ENCODE measurements at regions not wholly inside any gene's neighbourhood (a gene's known extent, or its start where the extent isn't known, plus 50 kb on each side); places are given as distances from the start of the nearest gene placed in this dataset.
A peak's percentile ranks its signal among the peaks of the same experiment; 100 is the strongest.

GRCh38 chr4:4771160-4771559 lies 88.3 kb upstream of the MSX1 start:
- DNase-seq, result no peak

DNA sequence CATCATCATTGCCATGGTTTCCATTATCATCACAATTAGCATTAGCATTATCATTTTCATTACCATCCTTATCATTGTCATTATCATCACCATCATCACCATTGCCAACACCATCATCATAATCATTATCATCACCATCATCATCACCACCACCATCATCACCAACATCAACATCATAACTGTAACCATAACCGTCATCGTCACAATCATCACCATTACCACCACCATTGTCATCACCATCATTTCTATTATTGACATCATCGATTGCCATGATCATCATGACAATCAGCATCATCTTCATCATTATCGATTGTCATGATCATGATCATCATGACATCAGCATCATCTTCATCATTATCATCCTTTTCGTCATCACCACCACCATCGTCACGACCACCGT lies 88.9 kb upstream of the MSX1 start:
- no peak for DNase-seq

- no peak for DNase-seq
Measured at GRCh38 chr4:4766564-4766963, 92.9 kb upstream of the MSX1 start.

GRCh38 chr4:4765811-4766210 lies 93.7 kb upstream of the MSX1 start:
- DNase-seq, result no peak

DNA sequence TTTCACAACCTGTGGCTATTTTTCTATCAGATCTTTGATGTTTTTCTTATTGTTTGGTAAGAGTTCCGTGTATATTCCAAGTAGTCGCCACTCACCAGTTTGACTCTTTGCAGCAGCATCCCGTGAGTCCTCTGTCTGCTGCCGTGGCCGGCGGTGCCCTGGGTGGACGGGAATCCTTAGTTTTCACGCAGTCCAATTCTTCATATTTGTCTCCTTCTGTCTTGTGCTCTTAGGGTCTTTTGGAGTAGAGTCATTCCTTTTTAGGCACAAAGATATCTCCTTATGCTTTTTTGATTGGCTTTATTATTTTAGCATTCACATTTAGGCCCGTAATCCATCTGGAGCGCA lies 94.9 kb upstream of the MSX1 start:
- no peak for DNase-seq

DNA sequence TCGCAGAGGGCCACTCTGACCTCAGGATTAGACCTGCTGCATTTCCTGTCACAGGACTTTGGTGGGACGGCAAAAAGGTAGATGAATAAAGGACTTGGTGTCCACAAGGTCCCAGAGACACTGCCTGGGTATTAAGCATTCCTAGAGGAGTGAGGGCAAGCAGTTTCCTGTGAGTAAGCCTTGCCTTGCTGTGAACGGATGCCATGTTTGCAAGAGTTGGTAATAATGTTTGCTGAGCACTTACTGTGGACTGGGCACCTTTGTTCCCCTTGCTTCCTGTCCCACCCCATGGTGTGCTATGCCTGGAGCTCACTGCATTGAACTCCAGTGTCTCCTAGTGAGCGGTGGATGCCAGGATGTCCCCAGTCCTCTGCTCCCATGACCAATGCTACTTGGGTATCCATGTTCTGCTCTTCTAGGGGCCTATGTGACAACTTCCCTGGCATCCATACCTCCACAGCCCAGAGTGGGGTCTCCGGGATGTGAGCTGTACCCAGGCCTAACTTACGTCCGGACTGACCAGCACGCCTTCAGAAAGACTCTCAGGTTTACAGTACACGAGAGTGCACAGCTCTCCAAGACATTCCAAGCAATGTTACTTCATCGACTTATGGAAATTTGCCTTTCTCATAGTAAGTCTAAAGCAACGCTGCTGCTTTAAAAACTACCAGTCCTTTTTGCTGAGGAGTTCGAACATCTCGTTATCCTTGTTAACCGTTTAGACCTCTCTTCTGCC lies 95.5 kb upstream of the MSX1 start:
- no peak for DNase-seq

DNA sequence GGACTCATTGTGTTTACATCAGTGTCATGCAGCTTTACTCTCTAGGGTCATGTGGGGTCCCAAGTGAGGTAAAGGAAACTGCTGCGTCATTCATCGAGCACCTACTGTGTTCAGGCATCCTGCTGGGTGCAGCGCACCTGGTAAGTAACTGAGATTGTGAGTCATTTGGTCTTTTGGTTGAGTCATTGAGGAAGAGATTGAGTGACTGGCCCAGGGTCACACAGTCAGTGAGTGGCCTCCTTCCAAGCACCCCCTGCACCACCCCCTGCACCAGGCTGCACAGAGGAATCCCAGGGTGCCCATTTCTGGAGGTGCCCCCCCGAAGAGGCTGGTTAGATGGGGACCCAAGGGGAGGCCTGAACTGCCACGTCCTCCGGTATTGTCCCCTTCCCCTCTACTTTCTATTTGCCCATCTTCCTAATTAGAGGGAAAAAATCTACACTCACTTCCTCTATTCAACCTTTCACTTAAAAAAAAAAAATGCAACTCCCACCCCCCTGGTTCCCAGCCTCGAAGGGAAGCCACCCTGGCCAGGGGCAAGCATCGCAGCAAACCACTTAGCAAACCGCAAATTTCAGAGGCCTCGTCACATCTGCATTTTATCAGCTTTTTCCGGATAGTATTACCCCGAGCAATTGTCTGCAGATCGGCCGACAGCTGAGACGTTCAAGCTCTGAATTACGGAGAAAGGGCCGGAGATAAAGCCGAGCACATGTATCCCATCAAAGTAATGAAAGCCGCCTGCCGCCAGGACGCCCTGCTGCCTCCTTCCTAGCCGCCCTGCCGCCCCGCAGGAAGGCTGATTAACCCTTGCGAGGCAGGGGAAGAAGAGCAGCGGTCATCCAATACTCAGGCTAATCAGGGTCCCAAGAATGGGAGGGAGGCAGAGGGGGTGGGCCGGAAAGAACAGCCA lies 96.3 kb upstream of the MSX1 start:
- no peak for DNase-seq

- no peak for DNase-seq
Measured at GRCh38 chr4:4762300-4762699, 97.2 kb upstream of the MSX1 start.

- DNase-seq, result peak in 1 of 3 donors; percentile 4
Measured at GRCh38 chr4:4761128-4761982, 98.1 kb upstream of the MSX1 start.

DNA sequence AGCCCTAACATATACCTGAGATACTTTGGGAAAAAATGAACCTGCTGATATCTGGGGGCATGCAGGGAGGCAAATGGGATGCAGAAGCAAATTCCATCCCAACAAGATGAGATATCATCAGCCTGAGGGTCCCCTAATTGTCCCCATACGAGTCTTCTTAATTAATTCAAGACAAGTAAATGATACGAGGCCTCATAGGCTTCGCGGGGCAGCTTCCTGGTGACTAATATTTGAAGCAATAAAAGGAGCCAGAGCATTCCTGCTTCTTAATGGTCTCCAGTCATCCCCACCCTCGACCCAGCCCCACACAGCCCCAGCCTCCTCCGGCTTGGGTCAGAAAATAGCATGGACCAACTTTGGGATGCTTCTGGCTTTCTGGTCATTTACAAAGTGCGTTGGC lies 99.6 kb upstream of the MSX1 start:
- DNase-seq, result no peak

- DNase-seq, result no peak
Measured at GRCh38 chr4:4759232-4759631, 100.2 kb upstream of the MSX1 start.

DNA sequence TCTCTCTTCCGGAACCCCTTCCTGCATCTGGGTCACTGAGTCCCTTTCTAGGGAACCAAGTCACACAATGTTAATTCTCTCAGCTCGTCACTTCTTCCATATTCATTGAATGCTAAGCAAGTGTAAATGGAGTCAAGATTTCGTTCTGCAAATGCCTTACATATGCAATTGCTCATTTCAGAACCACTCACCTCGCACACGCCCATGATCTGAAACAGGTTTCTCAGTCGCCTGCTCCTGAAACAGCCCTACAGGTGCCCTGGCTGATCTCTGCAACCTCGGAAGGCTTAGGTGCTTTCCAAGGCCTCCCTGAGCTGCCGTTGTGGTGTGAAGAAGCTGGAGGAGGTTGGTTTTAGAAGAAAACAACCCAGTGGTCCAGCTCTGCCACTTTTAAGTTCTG lies 100.8 kb upstream of the MSX1 start:
- DNase-seq, result no peak

- DNase-seq, result no peak
Measured at GRCh38 chr4:4755306-4755705, 104.2 kb upstream of the MSX1 start.

- DNase-seq, result no peak
Measured at GRCh38 chr4:4754641-4755040, 104.8 kb upstream of the MSX1 start.

GRCh38 chr4:4753643-4754042 lies 105.8 kb upstream of the MSX1 start:
- no peak for DNase-seq

- no peak for DNase-seq
Measured at GRCh38 chr4:4752576-4753401, 106.7 kb upstream of the MSX1 start.

DNA sequence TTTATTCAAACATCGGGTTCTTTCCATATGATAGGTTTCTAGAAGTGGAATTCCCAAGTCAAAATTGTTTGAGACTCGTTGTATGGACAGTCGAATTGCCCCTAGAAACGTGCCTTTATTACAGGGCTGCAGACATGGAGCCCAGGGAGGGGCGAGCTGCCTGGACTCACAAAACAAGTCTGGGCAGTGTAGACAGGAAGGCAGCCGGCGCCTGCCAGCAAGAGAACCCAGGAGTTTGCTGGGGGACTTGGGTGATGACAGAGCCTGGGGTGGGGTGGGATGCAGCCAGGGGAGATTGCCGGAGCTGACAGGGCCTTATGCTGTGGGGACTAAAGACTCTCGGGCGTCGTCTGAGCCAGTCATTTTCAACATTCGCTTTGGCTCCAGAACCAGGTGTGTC lies 107.4 kb upstream of the MSX1 start:
- no peak for DNase-seq

DNA sequence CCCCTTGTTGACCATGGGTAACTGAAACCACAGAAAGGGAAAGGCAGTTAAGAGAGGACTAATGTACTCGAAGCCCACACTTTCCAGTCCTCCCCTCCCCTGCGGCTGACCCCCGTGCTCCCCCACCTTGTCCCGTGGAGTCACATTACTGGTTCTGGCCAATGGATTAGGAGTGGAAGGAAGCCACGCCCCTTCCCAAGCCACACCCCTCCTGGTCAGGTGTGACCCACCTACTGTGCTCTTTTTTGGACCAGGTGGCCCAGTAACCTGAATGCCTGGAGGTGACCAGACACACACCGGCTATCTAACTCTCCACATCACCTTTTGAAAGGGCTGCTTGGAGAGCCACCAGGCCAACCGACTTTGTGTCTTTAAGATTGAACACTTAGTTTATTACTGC lies 109.3 kb upstream of the MSX1 start:
- no peak for DNase-seq

DNA sequence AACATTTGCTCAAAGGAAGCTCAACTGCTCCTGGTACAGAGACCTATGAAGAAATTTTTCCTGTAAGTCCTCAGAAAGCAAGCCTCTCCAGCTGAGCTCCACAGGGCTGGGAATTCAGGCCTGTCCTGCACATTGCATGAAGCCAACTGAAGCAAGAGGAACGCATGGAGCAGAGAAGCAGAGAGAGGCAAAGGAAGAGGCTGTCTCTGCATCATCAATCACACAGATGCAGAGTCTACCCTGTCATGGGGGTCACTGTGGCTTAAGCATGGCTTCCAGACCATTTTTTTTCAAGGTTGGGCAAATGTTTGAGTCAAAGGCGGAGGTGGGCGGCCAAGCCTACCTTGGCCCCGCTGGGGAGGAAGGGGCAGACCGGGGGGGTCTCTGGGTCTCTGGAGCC lies 110.3 kb upstream of the MSX1 start:
- DNase-seq, result no peak

GRCh38 chr4:4746444-4746843 lies 113.0 kb upstream of the MSX1 start:
- DNase-seq, result no peak

DNA sequence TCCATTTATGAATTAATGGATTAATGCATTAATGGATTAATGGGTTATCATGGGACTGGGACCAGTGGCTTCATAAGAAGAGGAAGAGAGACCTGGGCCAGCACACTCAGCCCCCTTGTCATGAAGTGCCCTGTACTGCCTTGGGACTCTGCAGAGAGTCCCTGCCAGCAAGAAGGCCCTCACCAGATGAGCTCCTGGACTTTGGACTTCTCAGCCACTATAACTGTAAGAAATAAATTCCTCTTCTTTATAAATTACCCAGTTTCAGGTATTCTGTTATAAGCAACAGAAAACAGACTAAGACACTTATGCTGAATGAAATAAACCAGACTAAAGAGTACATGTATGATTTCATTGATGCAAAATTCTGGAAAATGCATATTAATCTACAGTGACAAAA lies 119.4 kb upstream of the MSX1 start:
- no peak for DNase-seq

DNA sequence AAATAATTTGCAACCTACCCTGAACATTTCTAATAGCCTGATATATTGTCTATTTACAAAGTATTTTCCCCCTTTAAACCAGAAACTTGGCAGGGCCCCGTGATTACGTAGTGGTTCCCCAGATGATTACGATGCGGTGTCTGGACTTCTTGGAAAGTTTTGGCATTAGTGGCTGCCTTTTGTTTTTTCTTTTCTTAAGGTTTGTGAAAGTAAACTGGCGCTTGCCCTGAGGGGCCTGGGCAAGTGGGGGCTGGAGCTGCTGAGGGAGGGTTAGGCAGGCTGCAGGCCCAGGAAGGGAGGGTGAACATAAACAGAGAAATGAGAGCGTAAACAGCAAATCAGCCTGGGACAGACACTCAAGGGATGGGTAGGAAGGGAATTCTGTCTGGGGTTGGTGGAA lies 123.6 kb upstream of the MSX1 start:
- DNase-seq, result no peak

Measured in suppressor macrophage treated with lipopolysaccharide for 1 hour (primary cell).